IgD-negative memory B cell (primary cell): ENCODE measurements at regions not wholly inside any gene's neighbourhood (a gene's known extent, or its start where the extent isn't known, plus 50 kb on each side); places are given as distances from the start of the nearest gene placed in this dataset.

Experiments used
- H3K27ac Mint-ChIP-seq, 3 donors: one replicate each; pipeline ENCODE4 v1.8.0; 2020 to 2022; ENCODE audit warnings: mild to moderate bottlenecking in 3 of 3, mixed read lengths in 3 of 3, moderate library complexity in 1 of 3
- H3K27me3 Mint-ChIP-seq: one replicate; pipeline ENCODE4 v1.8.0; 2021; ENCODE audit warnings: mixed read lengths
- H3K36me3 Mint-ChIP-seq: one replicate; pipeline ENCODE4 v1.8.0; 2020; ENCODE audit warnings: mild to moderate bottlenecking, mixed read lengths
- H3K4me1 Mint-ChIP-seq, 3 donors: one replicate each; pipeline ENCODE4 v1.8.0; 2020 to 2022; ENCODE audit warnings: mixed read lengths in 3 of 3, mild to moderate bottlenecking in 1 of 3
- H3K4me3 Mint-ChIP-seq, 4 donors: one replicate each; pipeline ENCODE4 v1.8.0; 2020 to 2022; ENCODE audit warnings: mild to moderate bottlenecking in 4 of 4, mixed read lengths in 4 of 4, moderate library complexity in 3 of 4
- H3K9me3 Mint-ChIP-seq, 3 donors: one replicate each; pipeline ENCODE4 v1.8.0; 2020 to 2021; ENCODE audit warnings: mixed read lengths in 3 of 3, mild to moderate bottlenecking in 1 of 3

- Mint-ChIP-seq H3K27ac (no peak overlapping the region), H3K4me3 (no peak overlapping the region), H3K4me1 (no peaks in the 10 kb centered on the region), H3K9me3 (peaks cover 0 to 1% (median 0%) of the 10 kb centered on the region in 3 donors), H3K36me3 (peaks cover 2% of the 10 kb centered on the region), H3K27me3 (peaks cover 24% of the 10 kb centered on the region)
Measured at GRCh38 chr17:79323566-79323965, 248.9 kb downstream of the ENGASE start.

GRCh38 chr17:79322211-79323123 is 247.8 kb downstream of the ENGASE start:
- H3K36me3 Mint-ChIP-seq = no peaks in the 10 kb centered on the region
- peaks cover 22% of the 10 kb centered on the region for H3K27me3 Mint-ChIP-seq

GRCh38 chr17:79320331-79320730 is 245.7 kb downstream of the ENGASE start:
- Mint-ChIP-seq H3K27ac (no peak overlapping the region), H3K4me3 (no peak overlapping the region), H3K9me3 (no peaks in the 10 kb centered on the region), H3K36me3 (no peaks in the 10 kb centered on the region), H3K4me1 (no peaks in the 10 kb centered on the region), H3K27me3 (peaks cover 28% of the 10 kb centered on the region)

More at GRCh38 chr17:79322211-79323123, 247.8 kb downstream of the ENGASE start:
- no peaks in the 10 kb centered on the region for H3K4me1 Mint-ChIP-seq
- no peak overlapping the region for H3K27ac Mint-ChIP-seq
- peaks cover 0 to 1% (median 0%) of the 10 kb centered on the region in 3 donors for H3K9me3 Mint-ChIP-seq
- H3K4me3 Mint-ChIP-seq = no peak overlapping the region

GRCh38 chr17:79317916-79318315 is 243.3 kb downstream of the ENGASE start:
- peaks cover 39% of the 10 kb centered on the region for H3K27me3 Mint-ChIP-seq
- H3K9me3 Mint-ChIP-seq = no peaks in the 10 kb centered on the region
- no peaks in the 10 kb centered on the region for H3K36me3 Mint-ChIP-seq
- H3K4me1 Mint-ChIP-seq = no peaks in the 10 kb centered on the region
- no peak overlapping the region for H3K4me3 Mint-ChIP-seq
- H3K27ac Mint-ChIP-seq = no peak overlapping the region

- Mint-ChIP-seq H3K27ac (no peak overlapping the region), H3K9me3 (no peaks in the 10 kb centered on the region), H3K36me3 (no peaks in the 10 kb centered on the region), H3K4me1 (no peaks in the 10 kb centered on the region), H3K4me3 (no peak overlapping the region), H3K27me3 (peaks cover 37% of the 10 kb centered on the region)
Measured at GRCh38 chr17:79316805-79317204, 242.2 kb downstream of the ENGASE start.

GRCh38 chr17:79315358-79316105 is 240.9 kb downstream of the ENGASE start:
- Mint-ChIP-seq H3K36me3 (no peaks in the 10 kb centered on the region), H3K4me3 (no peak overlapping the region), H3K9me3 (no peaks in the 10 kb centered on the region), H3K4me1 (peaks cover 0 to 1% (median 0%) of the 10 kb centered on the region in 3 donors), H3K27me3 (peaks cover 32% of the 10 kb centered on the region), H3K27ac (peak overlapping the region in 1 of 3 donors; percentile 67)

GRCh38 chr17:79314617-79315357 is 240.2 kb downstream of the ENGASE start:
- Mint-ChIP-seq H3K27ac (no peak overlapping the region), H3K27me3 (peaks cover 33% of the 10 kb centered on the region), H3K4me3 (no peak overlapping the region), H3K36me3 (no peaks in the 10 kb centered on the region), H3K9me3 (no peaks in the 10 kb centered on the region), H3K4me1 (peaks cover 0 to 1% (median under 1%) of the 10 kb centered on the region in 3 donors)

GRCh38 chr17:79311373-79311772 is 236.7 kb downstream of the ENGASE start:
- Mint-ChIP-seq H3K4me3 (no peak overlapping the region), H3K27me3 (peaks cover 35% of the 10 kb centered on the region), H3K36me3 (no peaks in the 10 kb centered on the region), H3K4me1 (peaks cover 0 to 15% (median 4%) of the 10 kb centered on the region in 3 donors), H3K27ac (no peak overlapping the region), H3K9me3 (no peaks in the 10 kb centered on the region)

GRCh38 chr17:79306424-79307318 is 232.0 kb downstream of the ENGASE start:
- Mint-ChIP-seq H3K4me1 (peaks cover 13 to 32% (median 17%) of the 10 kb centered on the region in 3 donors), H3K36me3 (no peaks in the 10 kb centered on the region), H3K27ac (peak overlapping the region in 1 of 3 donors; percentile 62), H3K27me3 (peaks cover 32% of the 10 kb centered on the region), H3K9me3 (no peaks in the 10 kb centered on the region), H3K4me3 (peak overlapping the region in 3 of 4 donors; percentile 12 to 77 (median 39))

GRCh38 chr17:79305768-79306423 is 231.3 kb downstream of the ENGASE start:
- peaks cover 13 to 32% (median 16%) of the 10 kb centered on the region in 3 donors for H3K4me1 Mint-ChIP-seq
- no peaks in the 10 kb centered on the region for H3K36me3 Mint-ChIP-seq
- peak overlapping the region in 1 of 4 donors; percentile 9 for H3K4me3 Mint-ChIP-seq
- H3K27me3 Mint-ChIP-seq = peaks cover 32% of the 10 kb centered on the region
- H3K9me3 Mint-ChIP-seq = no peaks in the 10 kb centered on the region
- no peak overlapping the region for H3K27ac Mint-ChIP-seq

- no peak overlapping the region for H3K27ac Mint-ChIP-seq
- H3K4me3 Mint-ChIP-seq = peak overlapping the region in 2 of 4 donors; percentile 46 to 66
- peaks cover 13 to 32% (median 16%) of the 10 kb centered on the region in 3 donors for H3K4me1 Mint-ChIP-seq
- H3K36me3 Mint-ChIP-seq = no peaks in the 10 kb centered on the region
- H3K9me3 Mint-ChIP-seq = no peaks in the 10 kb centered on the region
- H3K27me3 Mint-ChIP-seq = peaks cover 28% of the 10 kb centered on the region
Measured at GRCh38 chr17:79305376-79305767, 230.7 kb downstream of the ENGASE start.

GRCh38 chr17:79304884-79305283 is 230.3 kb downstream of the ENGASE start:
- H3K4me3 Mint-ChIP-seq = peak overlapping the region in 2 of 4 donors; percentile 66 to 78
- peaks cover 13 to 32% (median 16%) of the 10 kb centered on the region in 3 donors for H3K4me1 Mint-ChIP-seq
- H3K9me3 Mint-ChIP-seq = no peaks in the 10 kb centered on the region
- peaks cover 2% of the 10 kb centered on the region for H3K36me3 Mint-ChIP-seq
- peaks cover 28% of the 10 kb centered on the region for H3K27me3 Mint-ChIP-seq
- H3K27ac Mint-ChIP-seq = peak overlapping the region in 1 of 3 donors; percentile 31

GRCh38 chr17:79303641-79304205 is 229.1 kb downstream of the ENGASE start:
- peak overlapping the region in 2 of 4 donors; percentile 17 to 67 for H3K4me3 Mint-ChIP-seq
- H3K27ac Mint-ChIP-seq = no peak overlapping the region
- peaks cover 13 to 29% (median 16%) of the 10 kb centered on the region in 3 donors for H3K4me1 Mint-ChIP-seq
- peaks cover 2% of the 10 kb centered on the region for H3K36me3 Mint-ChIP-seq
- no peaks in the 10 kb centered on the region for H3K9me3 Mint-ChIP-seq
- H3K27me3 Mint-ChIP-seq = peaks cover 30% of the 10 kb centered on the region
